GM18520 (cell line): ENCODE measurements at regions not wholly inside any gene's neighbourhood (a gene's known extent, or its start where the extent isn't known, plus 50 kb on each side); places are given as distances from the start of the nearest gene placed in this dataset.
A peak's percentile ranks its signal among the peaks of the same experiment; 100 is the strongest.
"Not testable (repeated sequence)": the region's sequence is repeated elsewhere in the genome, so short reads cannot be mapped to it uniquely, and the experiment has no call there.

ENCODE experiments used
- ATAC-seq: cut with Tn5 transposase; IDR thresholded peaks from one replicate; pipeline ENCODE4 v1.9.1; 2021; ENCODE audit not compliant: unreplicated experiment

DNA sequence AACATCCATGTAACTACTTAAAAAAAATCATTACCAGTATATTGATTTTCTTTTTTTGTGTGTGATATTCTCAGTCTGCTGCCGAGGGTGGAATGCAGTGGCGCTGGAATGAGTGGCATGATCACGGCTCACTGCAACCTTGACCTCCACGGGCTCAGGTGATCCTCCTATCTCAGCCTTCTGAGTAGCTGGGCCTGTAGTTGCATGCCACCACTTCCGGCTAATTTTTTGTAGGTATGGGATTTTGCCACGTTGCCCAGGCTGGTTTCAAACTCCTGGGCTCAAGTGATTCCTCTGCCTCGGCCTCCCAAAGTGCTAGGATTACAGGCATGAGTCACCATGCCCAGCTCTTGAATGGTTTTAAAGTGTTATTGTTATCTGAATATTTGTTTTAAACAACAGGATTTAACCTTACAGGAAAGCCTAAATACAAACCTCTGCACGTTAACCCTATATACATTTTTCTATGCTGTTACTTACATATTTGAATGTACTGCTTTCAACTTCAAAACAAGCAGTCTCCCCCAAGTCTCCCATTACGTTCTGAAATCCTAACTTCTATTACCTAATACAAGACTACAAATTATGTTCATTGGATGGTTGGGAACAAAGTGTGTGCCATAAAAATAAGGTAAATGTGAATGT is 61.7 kb downstream of the KPNA2 start:
- ATAC-seq = no peak

DNA sequence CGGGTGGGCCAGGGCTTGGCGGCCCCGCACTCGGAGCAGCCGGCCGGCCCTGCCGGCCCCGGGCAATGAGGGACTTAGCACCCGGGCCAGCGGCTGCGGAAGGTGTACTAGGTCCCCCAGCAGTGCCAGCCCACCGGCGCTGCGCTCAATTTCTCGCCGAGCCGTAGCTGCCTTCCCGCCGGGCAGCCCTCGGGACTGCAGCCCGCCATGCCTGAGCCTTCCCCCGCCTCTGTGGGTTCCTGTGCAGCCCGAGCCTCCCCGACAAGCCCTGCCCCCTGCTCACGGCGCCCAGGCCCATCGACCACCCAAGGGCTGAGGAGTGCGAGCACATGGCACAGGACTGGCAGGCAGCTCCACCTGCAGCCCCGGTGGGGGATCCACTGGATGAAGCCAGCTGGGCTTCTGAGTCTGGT is 63.8 kb downstream of the KPNA2 start:
- not testable (repeated sequence) for ATAC-seq

DNA sequence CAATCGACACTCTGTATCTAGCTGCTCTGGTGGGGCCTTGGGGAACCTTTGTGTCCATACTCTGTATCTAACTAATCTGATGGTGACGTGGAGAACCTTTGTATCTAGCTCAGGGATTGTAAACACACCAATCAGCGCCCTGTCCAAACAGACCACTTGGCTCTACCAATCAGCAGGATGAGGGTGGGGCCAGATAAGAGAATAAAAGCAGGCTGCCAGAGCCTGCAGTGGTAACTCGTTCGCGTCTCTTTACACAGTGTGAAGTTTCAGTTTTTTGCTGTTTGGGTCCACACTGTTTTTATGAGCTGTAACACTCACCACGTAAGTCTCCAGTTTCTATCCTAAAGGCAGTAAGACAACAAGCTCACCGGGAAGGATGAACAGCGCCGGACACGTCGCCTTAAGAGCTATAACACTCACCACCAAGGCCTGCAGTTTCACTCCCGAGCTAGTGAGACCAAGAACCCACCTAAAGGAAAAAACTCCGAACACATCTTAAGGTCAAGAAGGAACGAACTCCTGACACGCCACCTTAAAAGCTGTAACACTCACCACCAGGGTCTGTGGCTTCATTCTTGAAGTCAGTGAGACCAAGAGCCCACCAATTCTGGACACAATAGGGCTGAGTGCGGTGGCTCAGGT is 64.6 kb downstream of the KPNA2 start:
- no peak for ATAC-seq

DNA sequence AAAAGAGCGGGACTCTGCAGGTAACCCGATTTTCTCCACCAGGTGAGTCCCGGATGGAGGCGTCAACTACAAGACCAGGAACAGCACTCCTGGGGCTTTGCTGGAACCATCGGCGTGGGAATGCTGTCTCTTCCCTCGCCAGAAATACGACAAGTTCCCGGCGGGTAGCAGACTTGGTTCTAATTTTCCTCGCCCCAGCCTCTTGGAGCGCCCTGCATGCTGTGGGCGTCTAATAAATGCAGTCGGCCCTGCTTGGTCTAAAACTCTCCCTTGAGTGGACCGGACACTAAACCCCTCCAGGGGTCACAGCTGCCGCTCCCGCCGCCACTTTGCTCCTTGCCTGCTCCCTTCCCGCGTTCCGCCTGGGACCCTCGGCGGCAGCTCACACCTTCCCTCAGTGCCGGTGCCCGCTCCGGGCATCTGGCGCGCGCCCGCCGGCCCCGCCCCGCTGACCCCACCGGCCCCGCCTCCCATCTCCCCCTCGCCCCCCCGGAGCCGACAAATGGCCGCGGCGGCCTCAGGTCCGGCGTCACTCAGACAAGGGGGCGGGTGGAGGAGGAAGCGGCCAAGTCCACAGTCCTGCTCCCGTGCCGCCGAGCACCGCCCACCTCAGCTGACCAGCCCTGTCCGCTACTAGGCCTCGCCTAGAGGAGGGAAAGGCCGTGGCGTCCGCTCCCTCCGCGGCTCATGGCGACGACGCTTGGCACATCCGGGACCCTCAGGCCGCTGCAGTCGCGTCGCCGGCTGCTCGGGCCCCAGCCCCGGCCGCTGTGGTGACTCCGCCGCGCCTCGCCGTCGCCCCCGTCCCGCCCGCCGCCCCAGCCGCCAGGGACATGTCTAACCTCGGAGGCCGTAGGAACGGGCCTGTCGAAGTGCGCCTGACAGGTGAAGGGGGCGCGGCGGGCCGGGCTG is 65.8 kb downstream of the KPNA2 start:
- ATAC-seq = peak; percentile 64

DNA sequence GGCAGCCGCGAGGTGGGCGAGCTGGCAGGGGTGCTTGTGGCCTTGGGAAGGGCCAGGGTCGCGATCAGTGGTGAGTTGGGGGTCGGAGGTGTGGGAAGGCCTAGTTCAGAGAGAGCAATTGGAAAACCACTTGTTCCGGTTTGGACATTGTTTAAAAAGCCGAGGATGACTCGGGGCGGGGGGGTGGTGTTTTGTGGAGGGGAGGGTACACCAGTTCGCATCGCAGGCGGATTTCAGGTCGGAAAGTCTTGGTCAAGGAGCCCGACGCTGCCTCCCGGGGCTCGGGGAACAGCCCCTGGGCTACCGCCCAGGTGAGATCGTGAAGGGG is 66.4 kb downstream of the KPNA2 start:
- no peak for ATAC-seq

DNA sequence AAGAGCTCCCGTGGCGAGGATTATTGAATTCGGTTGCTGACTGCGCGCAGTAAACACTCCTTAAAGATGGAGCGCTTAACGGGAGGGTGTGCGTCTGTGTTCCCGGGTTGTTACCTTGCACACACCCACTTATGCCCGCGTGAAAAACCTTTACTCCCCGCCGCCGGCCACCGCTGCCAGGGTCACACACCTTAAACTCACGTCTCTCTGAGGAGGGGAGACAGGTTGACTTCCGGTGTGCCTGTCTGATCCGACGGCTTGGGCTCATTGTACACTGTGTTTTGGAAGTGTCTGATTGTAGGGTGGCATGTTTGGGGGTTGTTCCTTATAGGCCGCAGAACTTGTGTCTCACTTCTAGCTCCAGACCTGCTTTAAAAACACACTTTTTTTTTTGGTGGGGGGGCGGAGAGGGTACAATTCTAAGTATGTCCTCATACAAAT is 66.8 kb downstream of the KPNA2 start:
- ATAC-seq = no peak

DNA sequence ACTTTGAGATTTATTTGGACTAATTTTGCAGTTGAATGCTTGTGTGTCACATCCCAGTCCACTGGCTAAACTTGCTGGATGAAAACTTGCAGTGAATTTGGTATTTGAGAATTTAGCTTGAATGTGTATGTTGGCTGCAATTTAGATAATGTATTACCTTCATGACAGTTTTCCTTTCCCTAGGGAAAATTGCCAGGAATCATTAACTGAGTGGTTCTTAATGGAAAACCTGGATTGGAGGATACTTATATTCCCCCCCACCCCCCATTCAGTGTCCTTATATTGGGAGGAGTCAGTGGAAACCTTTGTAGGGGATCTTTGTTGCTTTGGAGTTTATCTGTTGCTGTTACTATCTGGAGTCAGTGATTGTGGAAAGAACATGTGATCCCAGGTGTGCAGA is 67.6 kb downstream of the KPNA2 start:
- no peak for ATAC-seq

DNA sequence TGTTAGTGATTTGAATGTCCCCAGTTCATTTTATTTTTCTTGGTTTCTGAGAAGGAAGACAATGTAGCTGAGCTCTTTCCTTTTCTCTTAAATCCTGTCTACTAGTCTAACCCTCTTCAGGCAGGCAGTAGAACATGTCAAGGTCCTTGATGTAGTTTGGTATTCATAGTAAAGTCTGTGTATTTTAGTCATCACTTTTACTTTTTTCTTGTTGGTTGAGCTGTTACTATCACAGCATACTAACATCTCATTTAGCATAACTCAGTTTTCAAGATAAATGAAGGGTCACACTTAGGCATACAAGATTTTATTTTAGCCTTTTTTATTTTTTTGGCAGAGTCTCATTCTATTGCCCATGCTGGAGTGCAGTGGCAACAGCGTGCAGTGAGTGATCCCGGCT is 70.5 kb downstream of the KPNA2 start:
- ATAC-seq = no peak

DNA sequence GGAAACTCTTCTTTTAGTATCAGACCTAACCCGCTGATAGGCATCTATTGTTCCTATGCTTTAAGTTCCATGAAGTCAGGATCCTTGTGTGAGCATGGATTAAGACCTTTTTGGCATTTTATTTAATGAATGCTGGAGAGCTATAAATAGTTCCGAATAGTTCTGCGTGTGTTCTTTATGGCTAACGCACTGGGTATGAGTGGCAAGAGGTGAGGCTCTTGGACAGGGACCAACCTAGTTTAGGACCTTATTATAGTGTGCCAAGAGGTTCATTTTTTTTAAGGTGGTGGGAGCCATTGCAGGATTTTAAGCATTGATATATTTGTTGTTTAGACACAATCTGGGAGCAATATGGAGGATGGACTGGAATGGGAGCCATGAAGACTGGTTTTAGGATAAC is 71.8 kb downstream of the KPNA2 start:
- ATAC-seq = no peak

DNA sequence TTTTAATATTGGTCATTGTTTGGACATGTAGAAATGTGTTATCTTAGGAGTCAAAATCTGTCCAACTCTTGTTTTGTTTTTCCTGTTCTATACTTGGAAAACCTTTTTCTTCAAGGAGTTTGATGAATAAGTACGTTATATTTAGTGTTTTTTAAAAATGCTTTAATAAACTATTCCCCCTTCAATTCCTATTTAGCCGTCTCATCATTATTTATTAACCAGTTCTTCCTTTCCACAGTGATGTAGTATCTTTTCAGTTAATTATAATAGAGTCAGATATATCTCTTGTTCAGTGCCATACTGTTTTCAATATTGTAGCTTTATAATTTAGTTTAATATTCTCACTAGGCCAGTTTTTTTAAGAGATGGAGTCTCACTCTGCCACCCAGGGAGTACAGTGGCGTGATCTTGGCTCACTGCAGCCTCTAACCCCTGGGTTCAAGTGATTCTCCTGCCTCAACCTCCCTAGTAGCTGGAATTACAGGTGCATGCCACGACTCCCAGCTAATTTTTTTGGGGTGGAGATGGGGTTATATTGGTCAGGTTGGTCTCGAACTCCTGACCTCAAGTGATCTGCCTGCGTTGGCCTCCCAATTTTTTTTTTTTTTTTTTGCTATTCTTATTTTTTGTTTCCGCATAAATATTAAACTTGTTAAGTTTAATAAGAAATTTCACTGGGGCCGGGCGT is 72.9 kb downstream of the KPNA2 start:
- ATAC-seq = no peak

DNA sequence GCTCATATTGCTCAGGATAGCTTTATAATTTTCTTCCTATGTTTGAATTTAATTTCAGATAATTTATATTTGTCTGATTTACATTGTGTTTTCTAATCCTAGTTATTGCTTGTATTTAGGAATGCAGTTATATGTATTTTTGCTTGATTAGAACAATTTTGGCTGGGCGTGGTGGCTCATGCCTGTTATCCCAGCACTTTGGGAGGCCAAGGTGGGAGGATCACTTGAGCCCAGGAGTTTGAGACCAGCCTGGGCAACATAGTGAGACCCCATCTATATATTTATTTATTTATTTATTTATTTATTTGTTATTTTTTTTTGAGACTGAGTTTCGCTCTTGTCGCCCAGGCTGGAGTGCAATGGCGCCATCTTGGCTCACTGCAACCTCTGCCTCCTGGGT is 73.9 kb downstream of the KPNA2 start:
- not testable (repeated sequence) for ATAC-seq

DNA sequence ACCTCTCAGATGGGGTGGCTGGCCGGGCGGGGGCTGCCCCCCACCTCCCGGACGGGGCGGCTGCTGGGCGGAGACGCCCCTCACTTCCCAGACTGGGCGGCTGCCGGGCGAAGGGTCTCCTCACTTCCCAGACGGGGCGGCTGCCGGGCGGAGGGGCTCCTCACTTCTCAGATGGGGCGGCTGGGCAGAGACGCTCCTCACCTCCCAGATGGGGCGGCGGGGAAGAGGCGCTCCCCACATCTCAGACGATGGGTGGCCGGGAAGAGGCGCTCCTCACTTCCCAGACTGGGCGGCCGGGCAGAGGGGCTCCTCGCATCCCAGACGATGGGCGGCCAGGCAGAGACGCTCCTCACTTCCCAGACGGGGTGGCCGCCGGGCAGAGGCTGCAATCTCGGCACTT is 80.7 kb downstream of the KPNA2 start:
- ATAC-seq = not testable (repeated sequence)

DNA sequence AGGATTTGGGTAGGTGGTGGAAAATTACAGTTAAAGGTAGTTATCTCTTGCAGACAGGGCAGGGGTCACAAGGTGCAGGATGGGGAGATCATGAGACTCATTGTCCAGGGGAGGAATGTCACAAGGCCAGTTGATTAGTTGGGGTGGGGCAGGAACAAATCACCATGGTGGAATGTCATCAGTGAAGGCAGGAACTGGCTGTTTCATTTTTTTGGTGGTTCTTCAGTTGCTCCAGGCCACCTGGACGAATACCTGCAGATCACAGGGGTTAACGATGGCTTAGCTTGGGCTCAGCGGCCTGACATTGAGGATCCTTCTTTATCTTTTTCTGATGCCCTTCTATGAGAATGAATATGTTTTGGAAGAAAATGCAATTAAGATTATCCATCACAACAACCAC is 87.1 kb downstream of the KPNA2 start:
- ATAC-seq = no peak

DNA sequence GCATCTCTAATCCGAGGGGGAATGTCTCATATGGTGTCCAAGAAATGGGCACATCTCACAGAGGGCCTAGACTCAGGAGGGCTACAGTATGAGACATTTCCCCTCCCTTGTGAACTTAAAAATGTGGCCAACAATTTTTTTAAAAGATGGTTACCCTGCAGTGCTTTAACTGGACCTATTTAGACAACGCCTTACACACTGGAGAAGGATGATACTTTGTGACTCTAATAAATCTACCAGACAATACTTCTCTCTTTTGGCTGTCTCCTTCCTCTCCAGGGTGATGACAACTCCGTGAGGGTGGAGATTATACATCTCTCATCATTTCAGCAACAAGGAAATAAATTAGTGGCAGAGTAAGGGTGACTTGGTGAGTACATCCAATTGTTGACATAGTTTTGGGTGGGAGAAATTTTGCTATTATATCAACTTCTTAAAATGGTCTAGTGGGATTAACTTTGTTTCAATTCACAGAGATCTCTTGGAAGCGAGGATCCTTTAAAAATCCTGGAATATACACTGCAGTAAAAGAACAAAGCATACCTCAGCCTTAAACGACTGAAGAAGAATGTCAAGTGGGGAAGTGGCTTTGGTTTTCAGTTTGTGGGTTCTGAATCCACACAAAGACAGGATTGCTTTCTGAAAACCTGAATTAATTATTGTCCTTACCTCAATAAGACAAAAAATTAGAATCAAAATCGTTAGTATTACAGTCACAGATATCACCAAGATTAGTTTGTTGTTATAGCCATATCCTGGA is 89.8 kb downstream of the KPNA2 start:
- ATAC-seq = no peak

DNA sequence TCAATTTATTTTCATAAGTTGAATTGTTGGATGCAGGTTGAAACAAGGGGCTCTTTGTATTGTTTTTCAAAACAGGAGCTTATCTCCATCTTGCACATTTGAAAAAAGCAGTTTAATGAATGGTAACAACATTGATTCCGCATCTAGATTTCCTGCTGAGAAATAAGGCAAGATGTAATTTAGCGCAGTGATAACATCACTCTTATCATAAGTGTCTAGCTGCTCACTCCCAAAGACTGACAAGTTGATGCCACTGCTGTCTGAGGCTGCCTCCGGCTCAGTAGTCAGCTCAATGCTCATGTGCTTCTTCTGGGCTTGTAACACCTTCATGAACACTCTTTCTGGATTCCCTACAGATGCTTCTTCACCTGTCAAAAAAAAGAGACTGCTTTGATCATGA is 92.4 kb downstream of the KPNA2 start:
- no peak for ATAC-seq

DNA sequence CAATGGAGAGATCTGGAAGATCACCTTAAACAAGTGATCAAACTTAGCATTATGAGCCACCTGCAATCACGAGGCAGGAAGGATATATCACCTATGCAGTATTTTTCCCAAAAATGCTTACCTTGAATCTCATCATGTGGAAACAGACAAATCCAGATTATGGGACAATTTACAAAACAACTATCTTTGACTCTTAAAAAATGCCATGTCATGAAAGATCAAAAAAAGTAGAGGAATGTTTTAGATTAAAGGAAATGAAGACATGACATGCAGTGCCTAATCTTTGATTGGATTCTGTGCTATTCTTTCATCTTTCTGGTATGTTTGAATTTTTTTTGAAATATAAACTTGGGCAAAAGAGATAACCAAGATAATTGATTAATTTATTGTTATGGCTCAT is 95.9 kb downstream of the KPNA2 start:
- ATAC-seq = no peak

DNA sequence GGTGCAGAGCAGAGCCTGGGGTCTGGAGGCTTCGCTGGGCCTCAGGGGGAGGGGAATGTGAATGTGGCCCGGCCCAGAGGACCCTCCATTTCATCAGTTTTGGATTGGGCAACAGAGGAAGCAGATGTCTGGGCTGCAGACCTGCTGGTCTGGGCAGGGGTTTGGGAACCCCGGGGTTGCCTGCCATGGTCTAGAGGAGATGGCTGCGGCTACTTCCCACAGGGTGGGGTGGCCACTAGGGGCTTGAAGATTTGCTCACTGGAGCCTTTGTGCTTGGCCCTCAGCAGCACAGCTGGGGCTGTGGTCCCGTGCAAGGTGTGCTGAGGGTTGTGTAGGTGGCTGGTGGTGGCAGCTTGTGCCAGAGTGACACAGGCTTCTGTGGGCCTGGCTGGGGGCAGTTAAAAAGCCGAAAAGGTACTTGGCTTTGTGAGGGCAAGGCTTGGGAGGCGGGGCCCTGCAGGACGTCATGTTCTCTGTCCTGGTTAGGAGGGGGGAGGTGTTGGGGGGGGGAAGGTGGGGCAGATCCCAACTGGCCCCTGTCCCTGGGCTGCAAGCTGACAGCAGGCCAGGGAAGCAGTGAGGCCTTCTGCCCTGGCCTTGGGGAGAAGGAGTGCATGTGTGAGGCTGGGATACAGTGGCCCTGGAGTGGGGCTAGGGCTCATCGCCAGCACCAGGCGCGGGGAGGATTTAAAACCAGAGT is 98.0 kb downstream of the KPNA2 start:
- no peak for ATAC-seq

DNA sequence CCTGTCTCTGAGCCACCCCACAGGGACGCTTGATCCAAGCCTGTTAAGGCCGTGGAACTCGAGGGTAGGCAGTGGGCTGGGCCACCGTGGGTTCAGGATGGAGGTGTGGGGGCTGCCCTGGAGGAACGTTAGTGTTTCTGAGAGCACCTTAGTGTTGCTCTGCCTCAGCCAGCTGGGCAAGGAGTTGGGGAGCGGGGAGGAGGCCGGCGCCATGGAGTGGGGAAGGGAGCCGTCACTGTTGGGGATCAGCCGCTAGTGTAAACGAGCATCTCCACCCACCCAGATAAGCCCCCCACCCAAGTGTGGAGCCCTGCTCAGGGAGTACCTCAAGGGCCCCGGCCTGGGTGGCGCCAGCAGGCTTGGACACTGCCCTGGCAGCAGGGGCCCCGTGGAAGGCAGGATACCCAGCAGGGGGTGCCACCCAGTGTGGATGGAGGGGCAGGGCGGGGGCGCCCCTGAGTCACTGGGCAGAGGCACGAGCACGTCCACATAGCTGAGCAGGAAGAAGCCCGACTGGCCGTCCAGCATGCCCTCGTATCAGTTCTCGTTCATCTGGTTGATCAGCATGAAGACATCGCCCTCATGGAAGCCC is 98.6 kb downstream of the KPNA2 start:
- no peak for ATAC-seq

DNA sequence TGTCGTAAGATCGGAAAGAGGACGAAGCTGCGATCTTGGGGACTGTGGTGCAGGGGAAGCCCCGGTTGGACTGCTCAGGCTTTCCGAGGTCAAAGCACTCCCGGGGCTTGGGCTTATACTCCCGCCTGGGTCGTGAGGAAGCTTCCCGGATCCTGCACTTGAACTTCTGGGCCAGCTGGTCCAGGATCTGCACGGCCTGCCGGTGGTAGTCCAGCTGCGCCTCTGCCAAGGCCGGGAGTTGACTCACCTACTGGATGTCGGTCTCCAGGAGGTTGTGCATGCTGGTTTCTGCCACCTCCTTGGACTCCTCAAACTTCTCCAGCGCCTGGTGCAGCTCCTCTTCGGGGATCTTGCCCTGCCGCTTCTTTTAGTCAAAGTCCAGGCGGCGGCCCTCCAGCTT is 99.2 kb downstream of the KPNA2 start:
- no peak for ATAC-seq
